CD4-positive, alpha-beta T cell treated with Interferon alpha-2 for 1 hour (primary cell): ENCODE measurements at regions not wholly inside any gene's neighbourhood (a gene's known extent, or its start where the extent isn't known, plus 50 kb on each side); places are given as distances from the start of the nearest gene placed in this dataset.

Experiments used
- DNase-seq, 2 donors: peaks; one replicate each; pipeline ENCODE4 v3.0.0-alpha.2; 2020 to 2022

- DNase-seq = no peak
Measured at GRCh38 chr17:36817483-36818048, 119.7 kb upstream of the LHX1 start.

GRCh38 chr17:36818134-36818825, 119.0 kb upstream of the LHX1 start:
- DNase-seq = no peak

- DNase-seq = no peak
Measured at GRCh38 chr17:36823850-36824677, 113.2 kb upstream of the LHX1 start.

GRCh38 chr17:36824678-36825101, 112.6 kb upstream of the LHX1 start:
- no peak for DNase-seq

GRCh38 chr17:36825113-36825512, 112.2 kb upstream of the LHX1 start:
- DNase-seq = no peak

GRCh38 chr17:36825521-36825920, 111.8 kb upstream of the LHX1 start:
- DNase-seq = no peak

GRCh38 chr17:36825951-36826350, 111.3 kb upstream of the LHX1 start:
- DNase-seq = no peak

GRCh38 chr17:36827081-36827480, 110.2 kb upstream of the LHX1 start:
- DNase-seq = no peak

- no peak for DNase-seq
Measured at GRCh38 chr17:36829676-36830075, 107.6 kb upstream of the LHX1 start.

- no peak for DNase-seq
Measured at GRCh38 chr17:36833279-36833678, 104.0 kb upstream of the LHX1 start.

GRCh38 chr17:36835036-36835435, 102.2 kb upstream of the LHX1 start:
- DNase-seq = no peak

- no peak for DNase-seq
Measured at GRCh38 chr17:36837195-36837938, 99.9 kb upstream of the LHX1 start.

GRCh38 chr17:36837939-36838272, 99.4 kb upstream of the LHX1 start:
- DNase-seq = no peak

GRCh38 chr17:36839256-36839655, 98.0 kb upstream of the LHX1 start:
- no peak for DNase-seq

- DNase-seq = no peak
Measured at GRCh38 chr17:36840796-36841195, 96.5 kb upstream of the LHX1 start.

GRCh38 chr17:36842231-36842819, 95.0 kb upstream of the LHX1 start:
- DNase-seq = no peak

- no peak for DNase-seq
Measured at GRCh38 chr17:36842963-36843558, 94.2 kb upstream of the LHX1 start.

- no peak for DNase-seq
Measured at GRCh38 chr17:36844013-36844412, 93.3 kb upstream of the LHX1 start.

- no peak for DNase-seq
Measured at GRCh38 chr17:36844601-36845000, 92.7 kb upstream of the LHX1 start.

- no peak for DNase-seq
Measured at GRCh38 chr17:36845916-36846315, 91.4 kb upstream of the LHX1 start.

- no peak for DNase-seq
Measured at GRCh38 chr17:36846410-36847292, 90.6 kb upstream of the LHX1 start.
